ENCODE measurements at regions not wholly inside any gene's neighbourhood (a gene's known extent, or its start where the extent isn't known, plus 50 kb on each side); places are given as distances from the start of the nearest gene placed in this dataset.
A peak's percentile ranks its signal among the peaks of the same experiment; 100 is the strongest.

DNA sequence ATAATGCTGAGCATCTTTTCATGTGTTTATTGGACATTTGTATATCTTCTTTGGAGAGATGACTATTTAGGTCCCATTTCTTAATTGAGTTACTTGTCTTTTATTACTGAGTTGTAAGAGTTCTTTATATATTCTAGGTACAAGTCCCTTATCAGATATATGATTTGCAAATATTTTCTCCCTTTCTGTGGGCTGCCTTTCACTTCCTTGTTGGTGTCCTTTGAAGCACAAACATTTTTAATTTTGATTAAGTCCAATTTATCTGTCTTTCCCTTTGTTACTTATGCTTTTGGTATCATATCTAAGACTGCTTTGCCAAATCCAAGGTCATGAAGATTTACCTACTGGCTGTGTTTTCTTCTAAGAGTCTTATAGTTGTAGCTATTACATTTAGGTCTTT lies 113.2 kb downstream of the HNRNPD start:
- DNase-seq (ENCODE audit: unreplicated experiment), result no peak
- no TSS peak for BruUV-seq (replicated peaks)
- H3K9me3 Mint-ChIP-seq (ENCODE audit: unreplicated experiment), result peaks cover 9% of the 10 kb centered on the region
- H3K36me3 Mint-ChIP-seq (ENCODE audit: insufficient read depth, unreplicated experiment), result no peaks in the 10 kb centered on the region
- intact Hi-C loops (cut with micrococcal nuclease), result no loop called here
- POLR2A ChIA-PET, result no interaction called here
- H3K4me1 Mint-ChIP-seq (ENCODE audit: insufficient read depth, unreplicated experiment), result no peaks in the 10 kb centered on the region
- H3K27me3 Mint-ChIP-seq (ENCODE audit: insufficient read depth, unreplicated experiment), result no peaks in the 10 kb centered on the region
- TF ChIP-seq, protein P1, sequence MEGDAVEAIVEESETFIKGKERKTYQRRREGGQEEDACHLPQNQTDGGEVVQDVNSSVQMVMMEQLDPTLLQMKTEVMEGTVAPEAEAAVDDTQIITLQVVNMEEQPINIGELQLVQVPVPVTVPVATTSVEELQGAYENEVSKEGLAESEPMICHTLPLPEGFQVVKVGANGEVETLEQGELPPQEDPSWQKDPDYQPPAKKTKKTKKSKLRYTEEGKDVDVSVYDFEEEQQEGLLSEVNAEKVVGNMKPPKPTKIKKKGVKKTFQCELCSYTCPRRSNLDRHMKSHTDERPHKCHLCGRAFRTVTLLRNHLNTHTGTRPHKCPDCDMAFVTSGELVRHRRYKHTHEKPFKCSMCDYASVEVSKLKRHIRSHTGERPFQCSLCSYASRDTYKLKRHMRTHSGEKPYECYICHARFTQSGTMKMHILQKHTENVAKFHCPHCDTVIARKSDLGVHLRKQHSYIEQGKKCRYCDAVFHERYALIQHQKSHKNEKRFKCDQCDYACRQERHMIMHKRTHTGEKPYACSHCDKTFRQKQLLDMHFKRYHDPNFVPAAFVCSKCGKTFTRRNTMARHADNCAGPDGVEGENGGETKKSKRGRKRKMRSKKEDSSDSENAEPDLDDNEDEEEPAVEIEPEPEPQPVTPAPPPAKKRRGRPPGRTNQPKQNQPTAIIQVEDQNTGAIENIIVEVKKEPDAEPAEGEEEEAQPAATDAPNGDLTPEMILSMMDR (IDR thresholded peaks at IDR 0.05; ENCODE audit: unreplicated experiment), result no peak
- H3K4me3 Mint-ChIP-seq (ENCODE audit: unreplicated experiment), result no peak overlapping the region
- no peak overlapping the region for H3K27ac Mint-ChIP-seq (ENCODE audit: low read depth, unreplicated experiment)
- CTCF ChIA-PET, result interaction anchor here (1.0 kb wide), 1 partner anchor 852 kb away, joined by 3 read pairs; no protein-coding TSS in a partner anchor

DNA sequence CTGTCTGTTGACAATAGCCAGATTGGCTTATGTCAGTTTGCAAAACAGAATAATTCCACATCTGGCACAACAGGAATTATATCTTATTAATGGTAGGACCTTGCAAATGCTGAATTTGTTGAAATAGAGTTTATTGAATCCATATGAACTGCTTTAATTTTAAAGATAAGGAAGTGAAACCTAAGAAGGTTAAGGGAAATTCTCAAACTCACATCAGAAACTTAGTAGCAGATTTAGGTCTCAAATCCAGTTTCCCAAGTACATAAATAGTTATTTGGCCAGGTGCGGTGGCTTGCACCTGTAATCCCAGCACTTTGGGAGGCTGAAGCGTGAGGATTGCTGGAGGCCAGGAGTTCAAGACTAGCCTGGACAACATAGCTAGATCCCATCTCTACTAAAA lies 117.1 kb downstream of the HNRNPD start:
- no peak for DNase-seq (ENCODE audit: unreplicated experiment)
- H3K36me3 Mint-ChIP-seq (ENCODE audit: insufficient read depth, unreplicated experiment), result no peaks in the 10 kb centered on the region
- no TSS peak for BruUV-seq (replicated peaks)
- no peaks in the 10 kb centered on the region for H3K4me1 Mint-ChIP-seq (ENCODE audit: insufficient read depth, unreplicated experiment)
- TF ChIP-seq, protein P1 (IDR thresholded peaks at IDR 0.05; ENCODE audit: unreplicated experiment), result no peak
- peaks cover 9% of the 10 kb centered on the region for H3K9me3 Mint-ChIP-seq (ENCODE audit: unreplicated experiment)
- ChIA-PET POLR2A (no interaction called here), CTCF (interaction anchor here (1.0 to 5.1 kb wide), 2 partner anchors 10 to 12 kb away, joined by 4 to 33 read pairs; no protein-coding TSS in a partner anchor)
- no peak overlapping the region for H3K27ac Mint-ChIP-seq (ENCODE audit: low read depth, unreplicated experiment)
- intact Hi-C loops (cut with micrococcal nuclease), result no loop called here
- no peaks in the 10 kb centered on the region for H3K27me3 Mint-ChIP-seq (ENCODE audit: insufficient read depth, unreplicated experiment)
- H3K4me3 Mint-ChIP-seq (ENCODE audit: unreplicated experiment), result no peak overlapping the region

DNA sequence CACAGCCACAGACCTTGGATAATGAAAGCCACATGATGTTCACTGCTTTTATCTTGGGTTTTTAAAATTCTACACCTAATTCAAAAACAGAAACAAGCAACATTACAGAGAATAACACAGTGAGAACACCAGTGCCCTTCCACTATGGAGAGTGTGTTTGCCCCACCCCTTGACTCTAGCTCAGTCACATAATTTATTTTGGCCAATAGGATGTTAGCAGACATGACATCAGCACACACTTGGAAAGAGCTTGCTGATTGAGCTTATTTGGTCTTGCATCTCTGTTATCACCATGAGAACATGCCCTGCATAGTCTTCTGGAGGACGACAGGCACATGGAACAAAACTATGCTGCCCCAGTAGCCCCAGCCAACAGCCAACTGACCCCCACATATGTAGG lies 118.1 kb downstream of the HNRNPD start:
- H3K9me3 Mint-ChIP-seq (ENCODE audit: unreplicated experiment), result peaks cover 9% of the 10 kb centered on the region
- no peaks in the 10 kb centered on the region for H3K36me3 Mint-ChIP-seq (ENCODE audit: insufficient read depth, unreplicated experiment)
- H3K4me1 Mint-ChIP-seq (ENCODE audit: insufficient read depth, unreplicated experiment), result no peaks in the 10 kb centered on the region

DNA sequence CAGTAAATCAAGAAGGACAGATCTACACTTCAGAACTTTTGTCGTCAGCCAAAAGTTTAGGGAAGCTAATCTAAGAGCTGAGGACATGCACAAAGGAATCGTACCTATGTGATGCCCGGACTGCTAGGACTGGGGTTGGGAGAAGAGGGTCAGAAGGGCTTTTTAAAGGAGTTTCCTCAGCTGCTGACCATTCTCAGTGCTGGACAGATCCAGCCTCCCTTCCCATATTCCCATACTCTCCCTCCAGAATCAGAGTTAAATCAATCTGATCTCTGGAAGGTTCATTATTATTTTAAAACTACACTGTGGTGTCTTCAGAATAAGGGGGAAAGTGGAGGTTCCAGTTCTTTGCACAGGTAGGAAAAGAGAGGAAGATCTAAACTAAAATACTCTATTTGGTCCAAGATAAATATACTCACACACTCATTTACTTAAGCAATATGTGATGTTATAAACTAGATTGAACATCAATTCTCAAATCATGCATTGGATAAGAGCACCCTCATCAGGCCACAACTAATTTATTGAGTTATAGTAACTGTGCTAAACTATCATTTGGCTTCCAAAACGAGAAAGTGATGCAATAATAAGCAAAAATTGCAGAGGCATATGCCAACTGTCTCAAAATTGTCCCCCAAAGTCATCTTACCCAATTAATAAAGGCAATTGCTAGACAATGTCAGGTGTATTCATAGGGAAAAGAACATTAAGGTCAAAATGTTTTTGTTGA lies 124.7 kb downstream of the HNRNPD start:
- intact Hi-C loops (cut with micrococcal nuclease), result loop anchor here (1.0 kb wide), 2 partner anchors 18 to 405 kb away; no protein-coding TSS in a partner anchor
- Mint-ChIP-seq H3K27me3 (ENCODE audit: insufficient read depth, unreplicated experiment) (no peaks in the 10 kb centered on the region), H3K4me1 (ENCODE audit: insufficient read depth, unreplicated experiment) (peaks cover 14% of the 10 kb centered on the region), H3K27ac (ENCODE audit: low read depth, unreplicated experiment) (no peak overlapping the region), H3K9me3 (ENCODE audit: unreplicated experiment) (no peaks in the 10 kb centered on the region), H3K4me3 (ENCODE audit: unreplicated experiment) (no peak overlapping the region), H3K36me3 (ENCODE audit: insufficient read depth, unreplicated experiment) (no peaks in the 10 kb centered on the region)
- no TSS peak for BruUV-seq (replicated peaks)
- ChIA-PET POLR2A (no interaction called here), CTCF (interaction anchor here (0.6 to 1.1 kb wide), 2 partner anchors 782 to 1165 kb away, joined by 3 read pairs; no protein-coding TSS in a partner anchor)
- TF ChIP-seq, protein P1 (IDR thresholded peaks at IDR 0.05; ENCODE audit: unreplicated experiment), result no peak
- peak; percentile 13 for DNase-seq (ENCODE audit: unreplicated experiment)

More for the DNA sequence above, 118.1 kb downstream of the HNRNPD start:
- TF ChIP-seq, protein P1 (IDR thresholded peaks at IDR 0.05; ENCODE audit: unreplicated experiment), result no peak
- ChIA-PET POLR2A (interaction anchor here (1.2 kb wide), 1 partner anchor 11 kb away, joined by 3 read pairs; no protein-coding TSS in a partner anchor), CTCF (interaction anchor here (0.6 to 5.1 kb wide), 4 partner anchors 11 to 1177 kb away, joined by 3 to 33 read pairs (median 4); no protein-coding TSS in a partner anchor)
- no peaks in the 10 kb centered on the region for H3K27me3 Mint-ChIP-seq (ENCODE audit: insufficient read depth, unreplicated experiment)
- intact Hi-C loops (cut with micrococcal nuclease), result no loop called here
- no peak overlapping the region for H3K27ac Mint-ChIP-seq (ENCODE audit: low read depth, unreplicated experiment)
- no TSS peak for BruUV-seq (replicated peaks)
- H3K4me3 Mint-ChIP-seq (ENCODE audit: unreplicated experiment), result no peak overlapping the region
- no peak for DNase-seq (ENCODE audit: unreplicated experiment)
